H9 (cell line): ENCODE measurements at regions not wholly inside any gene's neighbourhood (a gene's known extent, or its start where the extent isn't known, plus 50 kb on each side); places are given as distances from the start of the nearest gene placed in this dataset.

Experiments
- DNase-seq: peaks from one replicate; pipeline ENCODE4 v3.0.0-alpha.2; 2017
- H2AFZ ChIP-seq: one replicate; pipeline ENCODE4 v1.6.1; 2013; ENCODE audit warnings: mild to moderate bottlenecking, low read length, control low read depth, moderate library complexity
- H2AK5ac ChIP-seq: 2 replicates; pipeline ENCODE4 v1.6.1; 2013; ENCODE audit warnings: low read length, control low read depth, mixed read lengths; ENCODE audit not compliant: insufficient read length
- H2BK120ac ChIP-seq: one replicate; pipeline ENCODE4 v1.6.1; 2013; ENCODE audit warnings: low read depth, mild to moderate bottlenecking, low read length, control low read depth, inconsistent platforms; ENCODE audit not compliant: poor library complexity, severe bottlenecking
- H2BK12ac ChIP-seq: 2 replicates; pipeline ENCODE4 v1.6.1; 2013; ENCODE audit warnings: low read length, control low read depth, mixed read lengths, low read depth; ENCODE audit not compliant: insufficient read length
- H2BK15ac ChIP-seq: 2 replicates; pipeline ENCODE4 v1.6.1; 2013; ENCODE audit warnings: low read depth, low read length, control low read depth
- H2BK20ac ChIP-seq: one replicate; pipeline ENCODE4 v1.6.1; 2013; ENCODE audit warnings: low read depth, mild to moderate bottlenecking, low read length, control low read depth, inconsistent platforms; ENCODE audit not compliant: poor library complexity, severe bottlenecking
- H2BK5ac ChIP-seq: 2 replicates; pipeline ENCODE4 v1.6.1; 2013; ENCODE audit warnings: low read length, control low read depth, mixed read lengths; ENCODE audit not compliant: insufficient read length
- H3K14ac ChIP-seq: 2 replicates; pipeline ENCODE4 v1.6.1; 2013; ENCODE audit warnings: low read length, control low read depth; ENCODE audit not compliant: insufficient read depth
- H3K18ac ChIP-seq: 2 replicates; pipeline ENCODE4 v1.6.1; 2013; ENCODE audit warnings: low read depth, mild to moderate bottlenecking, mixed read lengths, low read length, control low read depth; ENCODE audit not compliant: insufficient read length
- H3K23ac ChIP-seq: 2 replicates; pipeline ENCODE4 v1.6.1; 2013; ENCODE audit warnings: low read length, control low read depth, mixed read lengths, low read depth; ENCODE audit not compliant: insufficient read length
- H3K23me2 ChIP-seq: 2 replicates; pipeline ENCODE4 v1.6.1; 2013; ENCODE audit warnings: low read depth, mild to moderate bottlenecking, mixed read lengths, low read length, control low read depth; ENCODE audit not compliant: insufficient read length, poor library complexity, severe bottlenecking
- H3K27ac ChIP-seq: 2 replicates; pipeline ENCODE4 v1.5.1; 2013; ENCODE audit warnings: low read length, control low read depth, mixed read lengths, low read depth; ENCODE audit not compliant: insufficient read length
- H3K27me3 ChIP-seq: 2 replicates; pipeline ENCODE4 v1.6.1; 2013; ENCODE audit warnings: low read length, control low read depth, inconsistent platforms; ENCODE audit not compliant: insufficient read depth
- H3K4ac ChIP-seq: 2 replicates; pipeline ENCODE4 v1.6.1; 2013; ENCODE audit warnings: low read depth, mild to moderate bottlenecking, control low read depth, inconsistent platforms, low read length, moderate library complexity
- H3K4me1 ChIP-seq: 2 replicates; pipeline ENCODE4 v1.6.1; 2013; ENCODE audit warnings: low read length, control low read depth, inconsistent platforms; ENCODE audit not compliant: insufficient read depth
- H3K4me2 ChIP-seq: 2 replicates; pipeline ENCODE4 v1.6.1; 2013; ENCODE audit warnings: low read length, control low read depth, mixed read lengths; ENCODE audit not compliant: insufficient read length, insufficient read depth
- H3K56ac ChIP-seq: 2 replicates; pipeline ENCODE4 v1.6.1; 2013; ENCODE audit warnings: low read depth, mild to moderate bottlenecking, mixed read lengths, low read length, control low read depth; ENCODE audit not compliant: insufficient read length
- H3K79me1 ChIP-seq: 2 replicates; pipeline ENCODE4 v1.6.1; 2013; ENCODE audit warnings: low read depth, mild to moderate bottlenecking, moderate library complexity, low read length, control low read depth, inconsistent platforms; ENCODE audit not compliant: insufficient read depth, poor library complexity, severe bottlenecking
- H3K79me2 ChIP-seq: 2 replicates; pipeline ENCODE4 v1.6.1; 2013; ENCODE audit warnings: low read length, control low read depth, inconsistent platforms; ENCODE audit not compliant: insufficient read depth
- H3K9ac ChIP-seq: 2 replicates; pipeline ENCODE4 v1.6.1; 2013; ENCODE audit warnings: low read length, control low read depth, mixed read lengths; ENCODE audit not compliant: insufficient read length; ENCODE audit errors: extremely low read depth
- H3K9me3 ChIP-seq: one replicate; pipeline ENCODE4 v1.6.1; 2013; ENCODE audit warnings: low read depth, low read length, inconsistent platforms; ENCODE audit not compliant: control insufficient read depth
- H3T11ph ChIP-seq: one replicate; pipeline ENCODE4 v1.6.1; 2013; ENCODE audit warnings: mild to moderate bottlenecking, low read length, control low read depth, inconsistent platforms
- H4K20me1 ChIP-seq: one replicate; pipeline ENCODE4 v1.6.1; 2013; ENCODE audit not compliant: control insufficient read depth, insufficient read length, insufficient read depth
- H4K5ac ChIP-seq: 2 replicates; pipeline ENCODE4 v1.6.1; 2013; ENCODE audit warnings: low read depth, mild to moderate bottlenecking, mixed read lengths, low read length, control low read depth; ENCODE audit not compliant: insufficient read length
- H4K8ac ChIP-seq: replicated peaks from 2 replicates; pipeline ENCODE4 v1.6.1; 2013; ENCODE audit warnings: low read length, control low read depth, mixed read lengths, low read depth; ENCODE audit not compliant: insufficient read length
- H4K91ac ChIP-seq: 2 replicates; pipeline ENCODE4 v1.6.1; 2013; ENCODE audit warnings: low read depth, mild to moderate bottlenecking, moderate library complexity, mixed read lengths, low read length, control low read depth; ENCODE audit not compliant: insufficient read length
- H3K27ac Mint-ChIP-seq, 3 experiments: 2 replicates in 2 of 3; 3 replicates in 1 of 3; pipeline ENCODE4 v1.8.0; 2020 to 2021; ENCODE audit warnings: mixed read lengths in 3 of 3, mild to moderate bottlenecking in 1 of 3, moderate library complexity in 1 of 3
- H3K27me3 Mint-ChIP-seq: 2 replicates; pipeline ENCODE4 v1.8.0; 2021; ENCODE audit warnings: low read depth, mild to moderate bottlenecking, moderate library complexity, mixed read lengths
- H3K36me3 Mint-ChIP-seq, 3 experiments: 2 replicates in 2 of 3; 3 replicates in 1 of 3; pipeline ENCODE4 v1.8.0; 2020 to 2021; ENCODE audit warnings: low read depth in 3 of 3, mixed read lengths in 3 of 3; ENCODE audit not compliant: insufficient read depth in 1 of 3
- H3K4me1 Mint-ChIP-seq, 2 experiments: 2 replicates each; pipeline ENCODE4 v1.8.0; 2020; ENCODE audit warnings: mixed read lengths in 2 of 2
- H3K4me3 Mint-ChIP-seq, 2 experiments: 2 replicates in 1 of 2; 3 replicates in 1 of 2; pipeline ENCODE4 v1.8.0; 2020 to 2021; ENCODE audit warnings: mild to moderate bottlenecking in 2 of 2, mixed read lengths in 2 of 2, moderate library complexity in 1 of 2
- H3K9me3 Mint-ChIP-seq, 2 experiments: 2 replicates in 1 of 2; 3 replicates in 1 of 2; pipeline ENCODE4 v1.8.0; 2020; ENCODE audit warnings: mild to moderate bottlenecking in 2 of 2, mixed read lengths in 2 of 2, moderate library complexity in 1 of 2
- WGBS: extraction: QIAGEN DNeasy Blood & Tissue Kit; methylation state at CpG from one replicate; pipeline ENCODE4 v1.1.7; 2013; ENCODE audit warnings: missing lambda C conversion rate, low lambda C conversion rate, mixed read lengths; ENCODE audit not compliant: insufficient read length; ENCODE audit errors: extremely low coverage; 5-methylcytosine and 5-hydroxymethylcytosine counted together
- TF ChIP-seq, protein P1 (sequence below): fragments of 200-600 bp; sonication (generic); conservative IDR thresholded peaks from 3 replicates; pipeline ENCODE4 v1.8.0; 2021; ENCODE audit warnings: antibody characterized with exemption, mild to moderate bottlenecking

DNA sequence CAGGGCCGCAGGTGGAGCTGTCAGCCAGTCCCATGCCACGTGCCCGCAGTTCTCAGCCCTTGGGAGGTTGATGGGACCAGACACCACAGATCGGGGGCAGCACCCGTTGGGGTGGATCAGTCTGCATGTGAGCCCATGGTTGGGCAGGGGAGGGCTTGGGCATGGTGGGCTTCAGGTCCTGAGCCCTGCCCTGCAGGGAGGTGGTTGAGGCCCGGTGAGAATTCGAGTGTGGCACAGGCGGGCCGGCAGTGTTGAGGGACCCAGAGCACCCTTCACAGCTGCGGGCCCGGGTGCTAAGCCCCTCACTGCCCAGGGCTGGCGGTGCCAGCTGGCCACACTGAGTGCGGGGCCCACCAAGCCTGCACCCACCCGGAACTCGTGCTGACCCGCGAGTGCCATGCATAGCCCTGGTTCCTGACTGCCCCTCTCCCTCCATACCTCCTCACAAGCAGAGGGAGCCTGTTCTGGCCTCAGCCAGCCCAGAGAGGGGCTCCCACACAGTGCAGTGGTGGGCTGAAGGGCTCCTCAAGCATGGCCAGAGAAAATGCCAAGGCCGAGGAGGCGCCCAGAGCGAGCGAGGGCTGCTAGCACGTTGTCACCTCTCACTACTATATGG, 696.1 kb downstream of the TGIF2LX start:
- Histone ChIP-seq H3K79me1 (no peaks in the 10 kb centered on the region), H2BK5ac (no peak overlapping the region), H2BK20ac (no peak overlapping the region), H3K9me3 (no peaks in the 10 kb centered on the region), H4K20me1 (no peaks in the 10 kb centered on the region), H4K8ac (no peak overlapping the region), H3K56ac (no peak overlapping the region), H3K23ac (no peak overlapping the region), H2BK12ac (no peak overlapping the region), H3K27ac (no peak overlapping the region), H3K79me2 (no peaks in the 10 kb centered on the region), H4K91ac (no peak overlapping the region), H3K23me2 (no peaks in the 10 kb centered on the region), H2BK15ac (no peak overlapping the region), H2AFZ (no peak overlapping the region), H3K14ac (no peak overlapping the region), H3T11ph (no peak overlapping the region), H3K9ac (no peak overlapping the region), H3K4me2 (no peak overlapping the region), H3K4ac (no peak overlapping the region), H3K27me3 (no peaks in the 10 kb centered on the region), H3K4me1 (no peaks in the 10 kb centered on the region), H3K18ac (no peak overlapping the region), H4K5ac (no peak overlapping the region), H2AK5ac (no peak overlapping the region), H2BK120ac (no peak overlapping the region)
- Mint-ChIP-seq H3K4me1 (no peaks in the 10 kb centered on the region), H3K27ac (no peak overlapping the region), H3K9me3 (peaks cover 6 to 15% of the 10 kb centered on the region in 2 experiments; a peak in 4 of 5 replicates), H3K4me3 (no peak overlapping the region), H3K27me3 (no peaks in the 10 kb centered on the region), H3K36me3 (peaks cover 0 to 15% (median 6%) of the 10 kb centered on the region in 3 experiments; a peak in 5 of 7 replicates)
- TF ChIP-seq, protein P1, sequence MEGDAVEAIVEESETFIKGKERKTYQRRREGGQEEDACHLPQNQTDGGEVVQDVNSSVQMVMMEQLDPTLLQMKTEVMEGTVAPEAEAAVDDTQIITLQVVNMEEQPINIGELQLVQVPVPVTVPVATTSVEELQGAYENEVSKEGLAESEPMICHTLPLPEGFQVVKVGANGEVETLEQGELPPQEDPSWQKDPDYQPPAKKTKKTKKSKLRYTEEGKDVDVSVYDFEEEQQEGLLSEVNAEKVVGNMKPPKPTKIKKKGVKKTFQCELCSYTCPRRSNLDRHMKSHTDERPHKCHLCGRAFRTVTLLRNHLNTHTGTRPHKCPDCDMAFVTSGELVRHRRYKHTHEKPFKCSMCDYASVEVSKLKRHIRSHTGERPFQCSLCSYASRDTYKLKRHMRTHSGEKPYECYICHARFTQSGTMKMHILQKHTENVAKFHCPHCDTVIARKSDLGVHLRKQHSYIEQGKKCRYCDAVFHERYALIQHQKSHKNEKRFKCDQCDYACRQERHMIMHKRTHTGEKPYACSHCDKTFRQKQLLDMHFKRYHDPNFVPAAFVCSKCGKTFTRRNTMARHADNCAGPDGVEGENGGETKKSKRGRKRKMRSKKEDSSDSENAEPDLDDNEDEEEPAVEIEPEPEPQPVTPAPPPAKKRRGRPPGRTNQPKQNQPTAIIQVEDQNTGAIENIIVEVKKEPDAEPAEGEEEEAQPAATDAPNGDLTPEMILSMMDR = no peak
- no peak for DNase-seq
- no CpG with 5 or more reads among the region's 22 CpGs for WGBS
